NB4 (cell line): ENCODE measurements at regions not wholly inside any gene's neighbourhood (a gene's known extent, or its start where the extent isn't known, plus 50 kb on each side); places are given as distances from the start of the nearest gene placed in this dataset.

Experiments used
- DNase-seq: peaks from one replicate; pipeline ENCODE4 v3.0.0; 2010; ENCODE audit warnings: low read depth
- H3K4me3 ChIP-seq: one replicate; pipeline ENCODE4 v1.5.1; 2011; ENCODE audit warnings: mild to moderate bottlenecking, low read depth, low read length, moderate library complexity
- MYC ChIP-seq: IDR thresholded peaks from 2 replicates; pipeline ENCODE4 v1.6.1; 2011; ENCODE audit warnings: low read depth, low read length
- POLR2A ChIP-seq: IDR thresholded peaks from 2 replicates; pipeline ENCODE4 v1.6.1; 2011; ENCODE audit warnings: mild to moderate bottlenecking; ENCODE audit not compliant: insufficient read length; ENCODE audit errors: extremely low read depth
- TF ChIP-seq, protein P1 (sequence below): IDR thresholded peaks from 2 replicates; pipeline ENCODE4 v1.6.1; 2011; ENCODE audit warnings: low read depth, low read length
- TF ChIP-seq, protein P2 (sequence below): IDR thresholded peaks from one replicate; pipeline ENCODE4 v1.5.1; 2012; ENCODE audit warnings: low read depth, low read length

DNA sequence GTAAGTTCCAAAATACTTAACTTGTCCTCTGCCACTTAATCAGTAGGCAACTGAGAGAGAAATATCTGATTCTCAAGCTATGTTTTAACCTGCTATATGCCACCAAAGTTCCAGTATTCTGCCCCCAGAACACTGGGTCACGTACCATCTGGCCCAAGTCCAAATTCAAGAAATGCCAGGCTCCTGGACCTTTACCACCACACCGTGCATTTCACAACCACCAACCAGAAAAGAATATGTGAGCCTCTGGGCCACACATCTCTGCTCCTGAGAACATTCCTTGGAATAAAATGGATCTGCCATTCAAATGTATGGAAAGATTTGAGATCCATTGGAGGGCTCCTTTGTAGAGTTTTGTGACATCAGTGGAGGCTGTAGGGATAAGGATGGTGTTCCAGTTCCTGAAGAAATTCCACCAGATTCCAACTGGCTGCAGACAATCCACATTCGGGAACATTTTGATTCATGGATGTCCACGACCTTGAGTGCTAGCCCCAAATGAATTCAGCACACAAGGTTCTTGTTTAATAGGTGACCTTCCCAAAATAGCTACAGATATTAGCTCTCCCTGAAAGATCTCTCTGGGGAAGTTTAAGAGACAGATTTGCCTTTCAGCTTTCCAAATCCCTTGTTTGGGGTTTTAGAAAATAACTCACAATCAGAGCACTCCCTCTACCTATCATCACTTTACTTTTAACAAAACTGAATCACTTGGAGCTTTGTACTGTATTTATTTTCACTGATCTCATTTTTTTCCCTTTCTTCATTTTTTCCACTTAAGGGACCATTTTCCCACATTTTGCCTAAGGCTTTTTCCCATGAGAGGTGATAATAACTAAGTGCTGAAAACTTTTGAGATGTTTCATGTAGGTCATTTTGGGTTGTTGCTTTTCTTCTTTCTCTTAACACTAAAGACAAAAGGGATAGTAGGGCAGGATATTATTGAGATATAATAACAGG, 128.4 kb upstream of the ZC3H11B start:
- no peak overlapping the region for H3K4me3 ChIP-seq
- no peak for DNase-seq
- TF ChIP-seq, protein P1, sequence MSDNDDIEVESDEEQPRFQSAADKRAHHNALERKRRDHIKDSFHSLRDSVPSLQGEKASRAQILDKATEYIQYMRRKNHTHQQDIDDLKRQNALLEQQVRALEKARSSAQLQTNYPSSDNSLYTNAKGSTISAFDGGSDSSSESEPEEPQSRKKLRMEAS: no peak
- TF ChIP-seq, protein P2, sequence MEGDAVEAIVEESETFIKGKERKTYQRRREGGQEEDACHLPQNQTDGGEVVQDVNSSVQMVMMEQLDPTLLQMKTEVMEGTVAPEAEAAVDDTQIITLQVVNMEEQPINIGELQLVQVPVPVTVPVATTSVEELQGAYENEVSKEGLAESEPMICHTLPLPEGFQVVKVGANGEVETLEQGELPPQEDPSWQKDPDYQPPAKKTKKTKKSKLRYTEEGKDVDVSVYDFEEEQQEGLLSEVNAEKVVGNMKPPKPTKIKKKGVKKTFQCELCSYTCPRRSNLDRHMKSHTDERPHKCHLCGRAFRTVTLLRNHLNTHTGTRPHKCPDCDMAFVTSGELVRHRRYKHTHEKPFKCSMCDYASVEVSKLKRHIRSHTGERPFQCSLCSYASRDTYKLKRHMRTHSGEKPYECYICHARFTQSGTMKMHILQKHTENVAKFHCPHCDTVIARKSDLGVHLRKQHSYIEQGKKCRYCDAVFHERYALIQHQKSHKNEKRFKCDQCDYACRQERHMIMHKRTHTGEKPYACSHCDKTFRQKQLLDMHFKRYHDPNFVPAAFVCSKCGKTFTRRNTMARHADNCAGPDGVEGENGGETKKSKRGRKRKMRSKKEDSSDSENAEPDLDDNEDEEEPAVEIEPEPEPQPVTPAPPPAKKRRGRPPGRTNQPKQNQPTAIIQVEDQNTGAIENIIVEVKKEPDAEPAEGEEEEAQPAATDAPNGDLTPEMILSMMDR: no peak
- TF ChIP-seq MYC (no peak), POLR2A (no peak)

DNA sequence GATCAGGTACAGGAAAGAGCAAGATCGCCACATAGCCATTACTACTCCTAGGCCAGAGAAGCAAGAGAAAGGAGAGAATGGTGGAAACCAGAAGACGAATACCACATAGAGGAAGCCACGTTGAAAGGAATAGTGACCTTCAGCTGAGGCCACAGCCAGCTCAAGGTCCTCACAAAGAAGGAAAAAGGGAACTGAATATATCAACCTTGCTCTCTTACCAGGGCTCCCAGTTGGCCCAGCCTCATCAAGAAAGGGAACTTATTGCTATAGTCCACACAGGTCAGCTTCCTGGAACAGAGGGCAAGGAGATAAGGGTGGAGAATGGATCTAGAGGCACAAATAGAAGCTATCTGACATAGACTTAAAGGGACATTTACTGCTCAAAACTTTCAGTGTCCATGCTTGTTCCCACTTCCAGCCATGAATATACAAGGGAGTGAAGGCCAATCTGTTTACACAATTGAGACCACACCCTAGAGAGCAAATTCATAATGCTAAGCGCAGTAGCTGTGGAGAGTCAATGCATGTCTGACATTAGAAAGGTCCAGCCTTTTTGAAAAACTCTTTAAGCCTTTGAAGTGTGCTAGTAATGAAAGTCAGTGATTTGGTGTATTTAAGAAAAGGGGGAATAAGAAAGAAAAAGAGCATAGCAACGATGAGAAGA, 120.7 kb upstream of the ZC3H11B start:
- DNase-seq: no peak
- TF ChIP-seq POLR2A (no peak), MYC (no peak)

DNA sequence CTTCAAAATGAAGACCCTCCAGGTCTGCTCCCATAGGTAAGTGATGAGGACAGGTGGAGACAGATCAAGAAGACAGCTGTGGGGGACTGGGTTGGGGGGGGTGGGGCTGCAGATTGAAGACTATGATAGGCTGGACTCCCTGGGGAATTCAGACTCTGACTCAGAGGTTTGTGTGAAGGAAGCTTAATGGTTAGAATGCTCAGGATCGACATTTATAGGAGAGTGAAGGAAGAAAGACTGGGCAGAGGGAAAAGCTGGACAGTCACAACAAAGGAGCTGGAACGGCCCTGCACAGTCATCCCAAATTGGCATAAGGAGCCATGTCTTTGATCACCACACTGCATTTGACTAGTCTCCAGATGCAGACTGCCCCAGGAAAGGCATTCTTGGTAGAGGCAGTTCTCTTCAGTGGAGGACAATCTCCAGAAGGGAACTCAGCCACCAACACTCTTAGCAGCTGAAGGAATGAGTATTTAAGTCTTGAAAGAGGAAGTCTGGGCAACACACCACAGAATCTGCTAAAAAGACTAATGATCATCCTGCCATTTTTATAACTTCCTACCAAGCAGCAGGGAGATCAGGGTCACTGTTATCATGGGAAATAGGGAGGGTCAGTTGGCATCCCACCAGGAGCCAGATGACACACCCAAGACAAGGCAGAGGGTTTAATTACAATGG, 120.0 kb upstream of the ZC3H11B start:
- TF ChIP-seq MYC (no peak), POLR2A (no peak)
- TF ChIP-seq, protein P1: no peak
- TF ChIP-seq, protein P2: no peak
- no peak overlapping the region for H3K4me3 ChIP-seq
- no peak for DNase-seq

More for the DNA sequence above, 120.7 kb upstream of the ZC3H11B start:
- no peak overlapping the region for H3K4me3 ChIP-seq

DNA sequence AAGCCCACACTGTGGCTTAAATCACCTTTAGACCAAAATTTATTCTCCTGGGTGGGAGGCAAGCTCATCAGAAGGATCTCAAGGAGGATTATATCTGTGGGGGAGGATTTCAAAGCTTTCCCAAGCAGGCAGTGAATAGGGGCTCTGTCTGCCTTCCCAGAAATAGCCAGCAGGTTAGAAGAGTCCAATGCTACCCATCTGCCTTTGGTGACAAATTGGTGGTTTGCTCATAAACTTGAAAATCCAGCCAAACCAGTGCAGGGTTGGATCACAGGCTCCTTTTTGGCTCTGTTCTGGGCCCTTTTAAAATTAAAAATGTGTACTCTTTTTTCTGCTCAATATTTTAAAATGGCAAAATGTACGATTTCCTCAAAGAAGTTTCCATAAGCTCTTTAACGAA, 118.9 kb upstream of the ZC3H11B start:
- TF ChIP-seq, protein P2: no peak
- TF ChIP-seq MYC (no peak), POLR2A (no peak)
- TF ChIP-seq, protein P1: no peak
- DNase-seq: no peak

DNA sequence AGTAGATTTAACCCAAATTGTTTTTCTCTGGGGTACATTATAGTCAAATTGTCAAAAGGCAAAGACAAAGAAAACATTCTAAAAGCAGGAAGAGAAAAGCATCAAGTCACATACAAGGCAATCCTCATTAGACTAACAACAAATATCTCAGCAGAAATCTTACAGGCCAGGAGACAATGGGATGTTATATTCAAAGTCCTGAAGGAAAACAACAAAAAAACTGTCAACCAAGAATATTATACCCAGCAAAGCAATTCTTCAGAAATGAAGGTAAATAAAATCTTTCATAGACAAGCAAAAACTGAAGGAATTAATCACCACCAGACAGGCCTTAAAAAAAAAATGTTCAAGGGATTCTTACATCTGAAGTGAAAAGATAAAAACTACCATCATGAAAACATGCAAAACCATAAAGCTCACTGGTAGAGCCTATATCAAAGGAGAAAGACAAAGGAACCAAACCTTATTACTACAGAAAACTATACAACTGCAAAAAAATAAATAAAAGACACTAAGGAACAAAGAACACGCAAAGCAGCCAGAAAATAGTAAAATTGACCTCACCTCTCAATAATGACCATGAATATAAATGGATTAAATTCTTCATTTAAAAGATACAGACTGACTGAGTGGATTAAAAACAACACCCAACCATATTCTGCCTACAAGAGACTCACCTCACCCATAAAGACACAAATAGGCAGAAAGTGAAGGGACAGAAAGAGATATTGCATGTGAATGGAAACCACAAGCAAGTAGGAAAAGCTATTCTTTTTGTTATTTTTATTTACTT, 113.8 kb upstream of the ZC3H11B start:
- TF ChIP-seq, protein P1: no peak
- TF ChIP-seq POLR2A (no peak), MYC (no peak)
- TF ChIP-seq, protein P2: no peak
- no peak for DNase-seq
- H3K4me3 ChIP-seq: no peak overlapping the region

More for the DNA sequence above, 118.9 kb upstream of the ZC3H11B start:
- H3K4me3 ChIP-seq: no peak overlapping the region
